ENCODE measurements at regions not wholly inside any gene's neighbourhood (a gene's known extent, or its start where the extent isn't known, plus 50 kb on each side); places are given as distances from the start of the nearest gene placed in this dataset.

- TF ChIP-seq CTCF (IDR thresholded peaks at IDR 0.05) = no peak
- no peaks in the 10 kb centered on the region for H3K79me2 ChIP-seq
- no peaks in the 10 kb centered on the region for H3K4me1 ChIP-seq
- H3K9me3 ChIP-seq (ENCODE audit: control insufficient read depth, low read length) = no peaks in the 10 kb centered on the region
- peak overlapping the region; percentile 2 for H2AFZ ChIP-seq
- H3K27me3 ChIP-seq (ENCODE audit: control insufficient read depth, insufficient read depth, low read length) = no peaks in the 10 kb centered on the region
- H3K9ac ChIP-seq = no peak overlapping the region
- H3K4me2 ChIP-seq (ENCODE audit: low read length) = no peak overlapping the region
- no peak overlapping the region for H3K27ac ChIP-seq
- no peak overlapping the region for H3K4me3 ChIP-seq (ENCODE audit: low read depth, low read length)
- H3K36me3 ChIP-seq (ENCODE audit: control insufficient read depth, insufficient read depth, low read length) = no peaks in the 10 kb centered on the region
Observed at GRCh38 chr3:115498421-115498820, 124.9 kb upstream of the GAP43 start.

DNA sequence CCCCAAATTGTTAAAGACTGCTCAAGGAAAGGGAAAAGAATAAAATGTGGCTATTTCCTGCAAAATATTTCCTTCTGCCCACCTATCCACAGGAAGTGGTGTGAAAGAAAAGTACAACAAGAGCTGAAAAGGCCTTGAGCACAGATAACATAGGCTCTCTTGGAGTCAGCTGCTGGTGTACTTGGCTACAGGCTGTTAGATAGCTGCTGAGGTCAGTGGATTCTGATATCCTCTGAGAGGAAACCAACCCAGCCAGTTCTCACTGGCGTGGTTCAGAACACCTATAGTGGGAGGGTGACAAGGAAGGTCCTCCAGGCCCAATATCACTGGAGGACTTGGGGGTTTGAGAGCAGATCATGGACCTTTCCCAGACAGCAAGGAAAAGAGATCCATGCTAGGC, 124.4 kb upstream of the GAP43 start:
- Histone ChIP-seq H3K79me2 (no peaks in the 10 kb centered on the region), H3K9me3 (ENCODE audit: control insufficient read depth, low read length) (no peaks in the 10 kb centered on the region), H3K4me1 (no peaks in the 10 kb centered on the region), H3K27ac (no peak overlapping the region), H2AFZ (peak overlapping the region; percentile 2), H3K4me3 (ENCODE audit: low read depth, low read length) (no peak overlapping the region), H3K4me2 (ENCODE audit: low read length) (no peak overlapping the region), H3K9ac (no peak overlapping the region), H3K36me3 (ENCODE audit: control insufficient read depth, insufficient read depth, low read length) (no peaks in the 10 kb centered on the region), H3K27me3 (ENCODE audit: control insufficient read depth, insufficient read depth, low read length) (no peaks in the 10 kb centered on the region)
- TF ChIP-seq CTCF (IDR thresholded peaks at IDR 0.05) = no peak

DNA sequence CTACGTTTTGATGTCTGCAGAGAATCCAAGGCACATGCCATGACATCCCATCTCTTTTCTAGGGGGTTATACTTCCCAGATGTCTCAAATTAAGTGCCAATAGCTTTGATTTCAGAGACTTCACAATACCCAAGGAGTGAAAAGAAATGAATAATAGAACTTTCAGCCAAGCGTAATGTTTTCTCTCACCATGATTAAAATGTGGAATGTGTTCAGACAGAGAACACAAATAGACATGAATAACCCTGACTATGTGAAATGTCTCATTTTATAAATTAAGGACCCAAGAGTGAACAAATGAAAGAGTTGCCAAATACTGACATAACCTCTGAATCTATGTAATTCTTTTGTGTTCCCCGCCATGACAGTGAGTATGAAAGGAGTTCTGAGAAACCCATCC, 123.6 kb upstream of the GAP43 start:
- no peaks in the 10 kb centered on the region for H3K27me3 ChIP-seq (ENCODE audit: control insufficient read depth, insufficient read depth, low read length)
- H2AFZ ChIP-seq = no peak overlapping the region
- no peak overlapping the region for H3K4me2 ChIP-seq (ENCODE audit: low read length)
- no peaks in the 10 kb centered on the region for H3K36me3 ChIP-seq (ENCODE audit: control insufficient read depth, insufficient read depth, low read length)
- no peak overlapping the region for H3K4me3 ChIP-seq (ENCODE audit: low read depth, low read length)
- no peak for TF ChIP-seq CTCF (IDR thresholded peaks at IDR 0.05)
- H3K9ac ChIP-seq = no peak overlapping the region
- H3K79me2 ChIP-seq = no peaks in the 10 kb centered on the region
- no peak overlapping the region for H3K27ac ChIP-seq
- no peaks in the 10 kb centered on the region for H3K9me3 ChIP-seq (ENCODE audit: control insufficient read depth, low read length)
- H3K4me1 ChIP-seq = no peaks in the 10 kb centered on the region

DNA sequence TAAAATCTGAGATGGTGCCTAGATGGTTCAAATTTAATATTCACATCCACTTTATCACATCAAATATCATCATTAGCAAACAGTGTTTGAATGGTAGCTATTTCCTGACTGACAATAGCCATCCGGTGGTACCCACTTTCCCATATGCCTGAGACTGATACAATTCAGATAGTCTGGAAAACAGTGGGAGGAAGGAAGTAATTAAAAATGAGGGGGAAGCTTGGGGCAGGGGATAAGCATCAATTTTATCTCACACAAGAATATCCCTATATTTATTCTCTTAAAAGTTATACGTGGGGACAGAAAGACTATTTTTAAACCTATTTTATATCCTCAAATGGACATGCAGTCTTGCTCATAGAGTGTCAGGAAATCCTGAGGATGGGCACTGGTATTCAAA, 122.5 kb upstream of the GAP43 start:
- no peak overlapping the region for H2AFZ ChIP-seq
- H3K4me2 ChIP-seq (ENCODE audit: low read length) = no peak overlapping the region
- TF ChIP-seq CTCF (IDR thresholded peaks at IDR 0.05) = no peak
- no peak overlapping the region for H3K9ac ChIP-seq
- no peak overlapping the region for H3K4me3 ChIP-seq (ENCODE audit: low read depth, low read length)
- no peaks in the 10 kb centered on the region for H3K36me3 ChIP-seq (ENCODE audit: control insufficient read depth, insufficient read depth, low read length)
- no peaks in the 10 kb centered on the region for H3K79me2 ChIP-seq
- no peaks in the 10 kb centered on the region for H3K27me3 ChIP-seq (ENCODE audit: control insufficient read depth, insufficient read depth, low read length)
- no peak overlapping the region for H3K27ac ChIP-seq
- no peaks in the 10 kb centered on the region for H3K4me1 ChIP-seq
- H3K9me3 ChIP-seq (ENCODE audit: control insufficient read depth, low read length) = no peaks in the 10 kb centered on the region

GRCh38 chr3:115502128-115502527, 121.2 kb upstream of the GAP43 start:
- Histone ChIP-seq H3K9me3 (ENCODE audit: control insufficient read depth, low read length) (no peaks in the 10 kb centered on the region), H3K9ac (no peak overlapping the region), H2AFZ (no peak overlapping the region), H3K27me3 (ENCODE audit: control insufficient read depth, insufficient read depth, low read length) (no peaks in the 10 kb centered on the region), H3K4me2 (ENCODE audit: low read length) (no peak overlapping the region), H3K4me1 (no peaks in the 10 kb centered on the region), H3K4me3 (ENCODE audit: low read depth, low read length) (no peak overlapping the region), H3K27ac (no peak overlapping the region), H3K79me2 (no peaks in the 10 kb centered on the region), H3K36me3 (ENCODE audit: control insufficient read depth, insufficient read depth, low read length) (no peaks in the 10 kb centered on the region)
- TF ChIP-seq CTCF (IDR thresholded peaks at IDR 0.05) = no peak
